OCI-LY1 (cell line): ENCODE measurements at regions not wholly inside any gene's neighbourhood (a gene's known extent, or its start where the extent isn't known, plus 50 kb on each side); places are given as distances from the start of the nearest gene placed in this dataset.

Experiments
- EZH2 ChIP-seq: fragments of 200-600 bp; sonication (generic), shearing (Covaris generic); IDR thresholded peaks from 2 replicates; pipeline ENCODE4 v1.8.0; 2017; ENCODE audit warnings: borderline replicate concordance, mixed run types, mild to moderate bottlenecking, antibody characterized with exemption, low read length, moderate library complexity, mixed read lengths
- TF ChIP-seq, protein P1 (sequence below): fragments of 200-600 bp; sonication (generic), shearing (Covaris generic); IDR thresholded peaks from 2 replicates; pipeline ENCODE4 v1.5.1; 2017; ENCODE audit warnings: mild to moderate bottlenecking, antibody characterized with exemption, low read length, moderate library complexity, mixed read lengths

DNA sequence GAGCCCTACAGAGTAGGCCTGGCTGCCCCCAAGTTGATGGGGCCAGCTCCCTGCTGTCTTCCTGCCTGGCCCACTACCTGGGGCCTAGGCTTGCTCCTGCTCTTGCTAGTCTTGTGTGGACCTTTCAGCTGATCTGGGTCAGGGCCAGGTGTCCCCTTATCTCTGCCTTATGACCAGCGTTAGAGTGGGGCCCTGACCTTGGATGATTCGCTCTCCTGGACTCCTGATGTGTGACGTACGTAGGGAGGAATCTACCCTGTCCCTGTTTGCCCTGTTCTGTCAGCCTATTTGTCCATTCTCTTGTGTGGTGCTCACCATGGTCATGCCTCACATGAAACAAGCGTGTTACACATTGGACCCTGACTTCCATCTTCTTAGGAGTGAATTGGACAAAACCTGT lies 571.8 kb downstream of the QKI start:
- TF ChIP-seq, protein P1, sequence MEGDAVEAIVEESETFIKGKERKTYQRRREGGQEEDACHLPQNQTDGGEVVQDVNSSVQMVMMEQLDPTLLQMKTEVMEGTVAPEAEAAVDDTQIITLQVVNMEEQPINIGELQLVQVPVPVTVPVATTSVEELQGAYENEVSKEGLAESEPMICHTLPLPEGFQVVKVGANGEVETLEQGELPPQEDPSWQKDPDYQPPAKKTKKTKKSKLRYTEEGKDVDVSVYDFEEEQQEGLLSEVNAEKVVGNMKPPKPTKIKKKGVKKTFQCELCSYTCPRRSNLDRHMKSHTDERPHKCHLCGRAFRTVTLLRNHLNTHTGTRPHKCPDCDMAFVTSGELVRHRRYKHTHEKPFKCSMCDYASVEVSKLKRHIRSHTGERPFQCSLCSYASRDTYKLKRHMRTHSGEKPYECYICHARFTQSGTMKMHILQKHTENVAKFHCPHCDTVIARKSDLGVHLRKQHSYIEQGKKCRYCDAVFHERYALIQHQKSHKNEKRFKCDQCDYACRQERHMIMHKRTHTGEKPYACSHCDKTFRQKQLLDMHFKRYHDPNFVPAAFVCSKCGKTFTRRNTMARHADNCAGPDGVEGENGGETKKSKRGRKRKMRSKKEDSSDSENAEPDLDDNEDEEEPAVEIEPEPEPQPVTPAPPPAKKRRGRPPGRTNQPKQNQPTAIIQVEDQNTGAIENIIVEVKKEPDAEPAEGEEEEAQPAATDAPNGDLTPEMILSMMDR, result no peak
- TF ChIP-seq EZH2, result no peak
